ENCODE measurements at regions not wholly inside any gene's neighbourhood (a gene's known extent, or its start where the extent isn't known, plus 50 kb on each side); places are given as distances from the start of the nearest gene placed in this dataset.
"Not testable (repeated sequence)": the region's sequence is repeated elsewhere in the genome, so short reads cannot be mapped to it uniquely, and the experiment has no call there.

GRCh38 chrX:9390121-9390520 lies 74.7 kb upstream of the TBL1X start:
- DNase-seq, result no peak

DNA sequence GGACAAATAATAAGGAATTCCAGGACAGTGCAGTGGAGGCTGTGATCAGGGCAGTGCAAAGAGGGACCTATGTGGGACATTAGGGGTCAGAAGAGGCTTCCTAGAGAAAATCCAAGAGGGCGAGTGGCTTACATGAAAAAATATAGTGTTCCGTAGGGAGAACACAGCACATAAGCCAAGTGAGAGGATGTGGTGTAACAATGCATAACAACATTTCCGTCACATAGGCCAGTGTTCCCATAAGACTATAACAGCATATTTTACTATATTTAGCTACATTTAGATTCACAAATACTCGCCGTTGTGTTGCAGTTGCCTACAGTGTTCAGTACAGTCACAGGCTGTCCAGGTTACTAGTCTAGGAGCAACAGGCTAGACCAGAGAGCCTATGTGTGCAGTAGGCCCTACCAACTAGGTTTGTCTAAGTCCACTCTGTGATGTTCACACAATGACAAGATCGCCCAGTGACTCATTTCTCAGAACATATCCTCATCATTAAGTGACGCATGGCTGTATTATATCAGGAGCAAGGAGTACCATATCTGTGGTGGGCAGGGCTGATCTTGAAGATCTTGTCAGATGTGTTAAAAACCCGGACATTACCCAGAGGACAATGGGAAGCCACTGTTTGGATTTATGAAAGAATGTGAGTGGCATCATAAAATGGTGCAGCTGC lies 74.0 kb upstream of the TBL1X start:
- no peak for DNase-seq

GRCh38 chrX:9392445-9392844 lies 72.4 kb upstream of the TBL1X start:
- DNase-seq, result no peak

GRCh38 chrX:9393571-9393970 lies 71.3 kb upstream of the TBL1X start:
- no peak for DNase-seq

GRCh38 chrX:9394212-9394611 lies 70.6 kb upstream of the TBL1X start:
- DNase-seq, result no peak

- DNase-seq, result no peak
Measured at GRCh38 chrX:9396930-9397329, 67.9 kb upstream of the TBL1X start.

- DNase-seq, result no peak
Measured at GRCh38 chrX:9401051-9401450, 63.8 kb upstream of the TBL1X start.

GRCh38 chrX:9403374-9403773 lies 61.5 kb upstream of the TBL1X start:
- DNase-seq, result no peak

DNA sequence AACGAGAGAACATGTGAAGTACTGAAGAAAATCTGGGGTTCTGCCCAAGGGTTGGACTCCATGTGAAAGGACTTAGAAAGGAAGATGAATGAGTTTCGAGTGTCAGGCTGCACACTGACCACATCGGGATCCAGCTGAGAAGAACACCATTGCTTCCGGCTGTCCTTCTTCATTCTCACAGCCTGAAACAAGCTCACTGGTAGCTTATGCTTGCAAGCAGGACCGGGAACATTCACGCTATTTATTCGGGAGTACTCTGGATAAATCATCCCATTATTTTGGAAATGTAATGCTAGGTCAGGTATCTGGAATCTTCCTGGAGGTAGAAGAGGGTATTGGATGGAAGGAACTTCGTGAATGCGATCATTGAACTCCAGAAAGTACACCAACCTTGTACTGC lies 59.2 kb upstream of the TBL1X start:
- peak; percentile 63 for DNase-seq

GRCh38 chrX:9410889-9411288 lies 54.0 kb upstream of the TBL1X start:
- DNase-seq, result not testable (repeated sequence)

GRCh38 chrX:9411682-9412081 lies 53.2 kb upstream of the TBL1X start:
- not testable (repeated sequence) for DNase-seq

DNA sequence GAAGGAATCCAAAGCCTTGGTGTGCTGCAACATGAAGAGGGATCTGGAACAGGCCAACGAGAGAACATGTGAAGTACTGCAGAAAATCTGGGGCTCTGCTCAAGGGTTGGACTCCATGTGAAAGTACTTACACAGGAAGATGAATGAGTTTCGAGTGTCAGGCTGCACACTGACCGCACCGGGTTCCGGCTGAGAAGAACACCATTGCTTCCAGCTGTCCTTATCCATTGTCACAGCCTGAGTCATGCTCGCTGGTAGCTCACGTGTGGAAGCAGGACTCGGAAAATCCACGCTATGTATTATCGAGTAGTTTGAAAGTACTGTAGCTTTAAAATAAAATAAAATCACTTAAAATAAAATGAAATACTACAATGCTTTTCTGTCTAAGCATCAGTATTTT lies 50.4 kb upstream of the TBL1X start:
- DNase-seq, result no peak

All from activated CD8-positive, alpha-beta memory T cell treated with anti-CD3 and anti-CD28 coated beads for 24 hours (primary cell).